Gastrocnemius medialis (tissue), 4 donors: ENCODE measurements at regions not wholly inside any gene's neighbourhood (a gene's known extent, or its start where the extent isn't known, plus 50 kb on each side); places are given as distances from the start of the nearest gene placed in this dataset.

Experiments
- ATAC-seq, 2 donors: fragments of 150-250 bp; one replicate each; pipeline ENCODE4 v1.9.1; 2016
- DNase-seq, 2 donors: peaks; one replicate each; pipeline ENCODE4 v3.0.0-alpha.2; 2019
- H3K27ac ChIP-seq, 4 donors: fragments of 200-600 bp; sonication (generic); 1 replicate in 1 of 4; 2 replicates in 3 of 4; pipeline ENCODE4 v1.5.1; 2016 to 2018; ENCODE audit warnings: mild to moderate bottlenecking in 2 of 4, moderate library complexity in 1 of 4
- H3K27me3 ChIP-seq, 3 donors: fragments of 200-600 bp; sonication (generic) in 2 of 3; 1 replicate in 1 of 3; 2 replicates in 2 of 3; pipeline versions ENCODE4 v1.5.1 to v1.6.0; 2016 to 2019; ENCODE audit warnings: mild to moderate bottlenecking in 1 of 3, moderate library complexity in 1 of 3
- H3K36me3 ChIP-seq, 2 donors: fragments of 200-600 bp; sonication (generic) in 1 of 2; one replicate each; pipeline ENCODE4 v1.5.1; 2017 to 2018
- H3K4me1 ChIP-seq, 2 donors: fragments of 200-600 bp; sonication (generic) in 1 of 2; one replicate each; pipeline ENCODE4 v1.5.1; 2016 to 2017; ENCODE audit warnings: mild to moderate bottlenecking in 2 of 2
- H3K4me3 ChIP-seq, 4 donors: fragments of 200-600 bp; sonication (generic) in 3 of 4; 1 replicate in 1 of 4; 2 replicates in 3 of 4; pipeline ENCODE4 v1.5.1; 2016 to 2019; ENCODE audit warnings: mild to moderate bottlenecking in 2 of 4
- H3K9me3 ChIP-seq, 3 donors: fragments of 200-600 bp; sonication (generic) in 2 of 3; 1 replicate in 1 of 3; 2 replicates in 2 of 3; pipeline ENCODE4 v1.5.1; 2016 to 2019
- POLR2A ChIP-seq, 2 donors: fragments of 450-650 bp; IDR thresholded peaks; one replicate each; pipeline ENCODE4 v1.6.1; 2017; ENCODE audit warnings: antibody characterized with exemption in 2 of 2, mild to moderate bottlenecking in 2 of 2, moderate library complexity in 2 of 2
- in situ Hi-C, 4 donors: fragments of 200-750 bp; cut with MboI; loops; one replicate each; pipeline versions ENCODE4 v1.15.0 to v1.8.0; 2017; ENCODE audit warnings: low sequenced_read_pairs in 4 of 4
- intact Hi-C: fragments of 100-400 bp; cut with DNase I; formaldehyde crosslinking; loops from one replicate; pipeline ENCODE4 v1.15.1; 2023; ENCODE audit warnings: low total_unique reads
- TF ChIP-seq, protein P1 (sequence below), 5 experiments: fragments of 450-650 bp in 3 of 5; fragments of 200-600 bp in 2 of 5; sonication (generic) in 2 of 5; IDR thresholded peaks in 4 of 5; conservative IDR thresholded peaks in 1 of 5; 1 replicate in 4 of 5; 2 replicates in 1 of 5; pipeline ENCODE4 v1.5.1; 2016 to 2019; ENCODE audit warnings: antibody characterized with exemption in 5 of 5, mild to moderate bottlenecking in 3 of 5, moderate library complexity in 3 of 5

DNA sequence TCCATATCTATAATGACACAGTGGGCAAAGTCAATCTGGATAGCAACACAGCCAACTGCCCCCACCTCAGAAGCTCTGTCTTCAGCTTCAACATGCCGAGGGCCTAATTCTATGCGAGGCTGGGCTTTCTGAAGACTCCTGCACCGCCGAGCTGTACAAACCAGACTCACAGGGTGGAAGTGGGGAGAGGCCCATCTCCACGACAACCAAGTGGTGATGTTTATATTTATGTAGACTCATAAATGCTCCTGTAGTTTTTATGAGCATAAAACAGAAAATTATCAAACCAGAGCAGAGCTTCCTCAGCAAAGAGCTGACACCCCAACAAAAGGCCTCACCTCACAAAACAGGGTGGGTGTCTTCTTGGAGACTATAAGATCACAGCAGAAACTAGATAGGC lies 77.0 kb upstream of the LGALSL start:
- Histone ChIP-seq H3K9me3 (no peaks in the 10 kb centered on the region), H3K27ac (no peak overlapping the region), H3K27me3 (peaks cover 0 to 5% (median 0%) of the 10 kb centered on the region in 3 donors), H3K4me1 (peaks cover 10 to 12% of the 10 kb centered on the region in 2 donors), H3K4me3 (no peak overlapping the region), H3K36me3 (no peaks in the 10 kb centered on the region)
- in situ Hi-C loops = no loop called here
- TF ChIP-seq POLR2A (IDR thresholded peaks at IDR 0.05) = no peak
- TF ChIP-seq, protein P1, sequence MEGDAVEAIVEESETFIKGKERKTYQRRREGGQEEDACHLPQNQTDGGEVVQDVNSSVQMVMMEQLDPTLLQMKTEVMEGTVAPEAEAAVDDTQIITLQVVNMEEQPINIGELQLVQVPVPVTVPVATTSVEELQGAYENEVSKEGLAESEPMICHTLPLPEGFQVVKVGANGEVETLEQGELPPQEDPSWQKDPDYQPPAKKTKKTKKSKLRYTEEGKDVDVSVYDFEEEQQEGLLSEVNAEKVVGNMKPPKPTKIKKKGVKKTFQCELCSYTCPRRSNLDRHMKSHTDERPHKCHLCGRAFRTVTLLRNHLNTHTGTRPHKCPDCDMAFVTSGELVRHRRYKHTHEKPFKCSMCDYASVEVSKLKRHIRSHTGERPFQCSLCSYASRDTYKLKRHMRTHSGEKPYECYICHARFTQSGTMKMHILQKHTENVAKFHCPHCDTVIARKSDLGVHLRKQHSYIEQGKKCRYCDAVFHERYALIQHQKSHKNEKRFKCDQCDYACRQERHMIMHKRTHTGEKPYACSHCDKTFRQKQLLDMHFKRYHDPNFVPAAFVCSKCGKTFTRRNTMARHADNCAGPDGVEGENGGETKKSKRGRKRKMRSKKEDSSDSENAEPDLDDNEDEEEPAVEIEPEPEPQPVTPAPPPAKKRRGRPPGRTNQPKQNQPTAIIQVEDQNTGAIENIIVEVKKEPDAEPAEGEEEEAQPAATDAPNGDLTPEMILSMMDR (IDR thresholded peaks at IDR 0.05 in 4 of 5, conservative IDR thresholded peaks at IDR 0.05 in 1 of 5) = no peak
- DNase-seq = no peak
- ATAC-seq = no peak
- intact Hi-C loops = no loop called here

DNA sequence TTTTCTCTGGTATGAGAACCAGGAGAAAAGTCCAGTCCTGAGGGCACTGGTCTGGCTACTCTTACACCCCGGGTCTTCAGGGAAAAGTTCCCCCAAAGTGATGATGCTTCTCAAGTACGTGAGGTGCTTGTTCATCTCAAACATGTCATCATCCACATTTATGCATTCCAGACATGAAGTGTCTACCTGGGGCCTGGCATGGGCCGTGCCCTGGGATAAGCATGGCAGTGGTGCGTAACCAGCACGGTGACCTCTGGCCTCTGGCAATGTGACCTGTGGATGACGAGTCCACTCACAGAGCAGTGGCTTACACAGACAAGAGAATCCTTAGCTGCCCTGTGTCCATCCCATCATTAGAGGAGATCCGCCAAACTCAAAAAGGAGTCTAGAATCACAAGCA lies 74.8 kb upstream of the LGALSL start:
- no peak overlapping the region for H3K27ac ChIP-seq
- peaks cover 0 to 5% (median 0%) of the 10 kb centered on the region in 3 donors for H3K27me3 ChIP-seq
- DNase-seq = no peak
- in situ Hi-C loops (no loop called here), intact Hi-C loops (no loop called here)
- no peak for TF ChIP-seq POLR2A (IDR thresholded peaks at IDR 0.05)
- H3K36me3 ChIP-seq = no peaks in the 10 kb centered on the region
- H3K4me1 ChIP-seq = peaks cover 8% of the 10 kb centered on the region in 2 donors
- no peak for ATAC-seq
- no peak overlapping the region for H3K4me3 ChIP-seq
- H3K9me3 ChIP-seq = no peaks in the 10 kb centered on the region

DNA sequence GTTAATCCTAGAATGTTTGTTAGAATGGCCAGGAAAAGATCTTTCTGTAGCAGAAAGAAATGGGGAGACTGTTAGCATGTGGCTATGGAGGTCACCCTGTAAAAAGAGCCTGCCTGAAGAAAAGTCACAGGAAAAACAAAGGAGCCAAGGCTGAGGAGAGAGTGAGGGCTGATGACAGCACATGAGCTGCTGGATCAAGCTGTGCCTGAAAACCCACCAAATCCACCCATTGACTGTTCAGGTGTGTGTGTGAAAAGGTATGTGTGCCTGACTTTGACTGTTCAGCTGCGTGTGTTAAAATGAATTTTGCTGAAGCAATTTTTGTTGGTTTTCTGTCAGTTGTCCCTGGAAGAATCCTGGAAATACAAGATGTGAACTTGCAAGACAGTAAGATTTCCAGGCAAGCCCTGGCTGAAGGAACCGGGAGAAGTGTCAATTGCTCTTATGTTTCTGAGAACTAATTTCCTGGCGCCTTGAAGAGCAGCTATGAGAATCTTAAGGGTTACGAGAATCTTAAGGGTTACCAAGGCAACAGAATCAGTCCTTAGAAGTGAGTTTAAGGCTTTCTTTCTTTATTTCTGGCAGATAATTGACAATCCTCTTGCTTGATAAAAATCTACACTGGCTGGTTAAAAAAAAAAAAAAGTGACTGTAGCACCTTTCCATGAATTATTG lies 73.0 kb upstream of the LGALSL start:
- no peak overlapping the region for H3K27ac ChIP-seq
- H3K36me3 ChIP-seq = no peaks in the 10 kb centered on the region
- H3K9me3 ChIP-seq = no peaks in the 10 kb centered on the region
- intact Hi-C loops (no loop called here), in situ Hi-C loops (no loop called here)
- ATAC-seq = no peak
- no peaks in the 10 kb centered on the region for H3K4me1 ChIP-seq
- peaks cover 0 to 5% (median 0%) of the 10 kb centered on the region in 3 donors for H3K27me3 ChIP-seq
- TF ChIP-seq, protein P1 (IDR thresholded peaks at IDR 0.05 in 4 of 5, conservative IDR thresholded peaks at IDR 0.05 in 1 of 5) = no peak
- no peak for TF ChIP-seq POLR2A (IDR thresholded peaks at IDR 0.05)
- no peak for DNase-seq
- H3K4me3 ChIP-seq = no peak overlapping the region

DNA sequence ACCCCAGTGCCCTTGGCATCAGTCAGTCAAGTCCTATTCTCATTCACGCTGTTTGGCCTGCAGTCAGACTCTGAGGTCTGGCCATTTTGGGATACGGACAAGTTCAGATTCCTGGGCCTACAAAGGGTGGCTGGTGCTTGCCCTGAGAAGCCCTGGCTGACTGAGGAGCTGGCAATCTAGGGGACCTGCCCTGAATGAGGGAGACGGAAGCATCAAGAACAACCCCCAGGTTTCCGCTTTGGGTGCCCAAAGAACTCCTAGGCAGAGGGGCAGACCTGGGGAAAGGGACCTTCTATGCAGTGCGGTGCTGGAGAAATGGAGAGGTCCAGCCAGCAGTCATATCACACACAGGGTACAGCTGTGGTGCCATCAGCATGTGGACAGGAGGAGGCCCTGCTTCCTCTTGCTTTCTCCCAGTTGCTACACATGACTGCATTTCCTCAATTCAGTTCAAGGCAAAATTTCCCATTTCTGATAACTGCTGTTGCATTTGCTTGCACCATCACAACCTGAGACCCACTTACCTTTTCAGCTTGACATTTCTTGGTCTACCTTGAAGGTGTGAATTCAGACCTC lies 70.9 kb upstream of the LGALSL start:
- in situ Hi-C loops = no loop called here
- H3K27me3 ChIP-seq = peaks cover 0 to 3% (median 0%) of the 10 kb centered on the region in 3 donors

DNA sequence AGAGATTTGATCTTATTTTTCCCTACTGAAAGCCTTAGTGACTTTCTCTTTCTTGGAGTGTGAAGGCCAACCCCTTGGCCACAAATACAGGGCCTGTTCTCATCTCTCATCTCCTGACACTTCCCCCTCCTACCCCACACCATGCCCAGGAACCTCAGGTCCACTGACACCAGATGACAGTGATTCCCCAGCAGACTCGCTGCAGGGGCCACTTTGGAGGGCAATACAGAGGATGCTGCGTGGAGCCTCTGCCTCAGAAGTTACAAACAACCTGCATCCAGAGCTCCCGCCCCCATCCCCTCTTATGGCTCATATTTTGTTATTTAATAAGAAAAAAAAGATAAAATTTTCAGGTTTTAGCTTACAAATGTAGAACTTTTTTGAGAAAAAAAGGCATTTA lies 70.1 kb upstream of the LGALSL start:
- ATAC-seq = no peak
- in situ Hi-C loops = no loop called here
- intact Hi-C loops = no loop called here

More for the DNA sequence above, 70.9 kb upstream of the LGALSL start:
- no peak for TF ChIP-seq POLR2A (IDR thresholded peaks at IDR 0.05)
- TF ChIP-seq, protein P1 (IDR thresholded peaks at IDR 0.05 in 4 of 5, conservative IDR thresholded peaks at IDR 0.05 in 1 of 5) = no peak
- Histone ChIP-seq H3K4me3 (no peak overlapping the region), H3K4me1 (no peaks in the 10 kb centered on the region), H3K9me3 (no peaks in the 10 kb centered on the region), H3K36me3 (no peaks in the 10 kb centered on the region), H3K27ac (no peak overlapping the region)
- no peak for DNase-seq
- ATAC-seq = no peak
- intact Hi-C loops = no loop called here

More for the DNA sequence above, 70.1 kb upstream of the LGALSL start:
- Histone ChIP-seq H3K27ac (no peak overlapping the region), H3K27me3 (no peaks in the 10 kb centered on the region), H3K4me3 (no peak overlapping the region), H3K4me1 (no peaks in the 10 kb centered on the region), H3K36me3 (no peaks in the 10 kb centered on the region), H3K9me3 (no peaks in the 10 kb centered on the region)
- TF ChIP-seq POLR2A (IDR thresholded peaks at IDR 0.05) = no peak
- TF ChIP-seq, protein P1 (IDR thresholded peaks at IDR 0.05 in 4 of 5, conservative IDR thresholded peaks at IDR 0.05 in 1 of 5) = no peak
- no peak for DNase-seq
